ENCODE measurements at regions not wholly inside any gene's neighbourhood (a gene's known extent, or its start where the extent isn't known, plus 50 kb on each side); places are given as distances from the start of the nearest gene placed in this dataset.

- Histone ChIP-seq H3K36me3 (no peaks in the 10 kb centered on the region), H3K4me1 (no peaks in the 10 kb centered on the region), H3K4me3 (no peak overlapping the region), H3K27me3 (no peaks in the 10 kb centered on the region), H3K27ac (no peak overlapping the region), H3K9me3 (no peaks in the 10 kb centered on the region)
- in situ Hi-C loops (cut with MboI; ENCODE audit: low sequenced_read_pairs in 4 of 4), result no loop called here
- DNase-seq (no peak), ATAC-seq (no peak)
- TF ChIP-seq POLR2A (IDR thresholded peaks at IDR 0.05), result no peak
- TF ChIP-seq, protein P1, sequence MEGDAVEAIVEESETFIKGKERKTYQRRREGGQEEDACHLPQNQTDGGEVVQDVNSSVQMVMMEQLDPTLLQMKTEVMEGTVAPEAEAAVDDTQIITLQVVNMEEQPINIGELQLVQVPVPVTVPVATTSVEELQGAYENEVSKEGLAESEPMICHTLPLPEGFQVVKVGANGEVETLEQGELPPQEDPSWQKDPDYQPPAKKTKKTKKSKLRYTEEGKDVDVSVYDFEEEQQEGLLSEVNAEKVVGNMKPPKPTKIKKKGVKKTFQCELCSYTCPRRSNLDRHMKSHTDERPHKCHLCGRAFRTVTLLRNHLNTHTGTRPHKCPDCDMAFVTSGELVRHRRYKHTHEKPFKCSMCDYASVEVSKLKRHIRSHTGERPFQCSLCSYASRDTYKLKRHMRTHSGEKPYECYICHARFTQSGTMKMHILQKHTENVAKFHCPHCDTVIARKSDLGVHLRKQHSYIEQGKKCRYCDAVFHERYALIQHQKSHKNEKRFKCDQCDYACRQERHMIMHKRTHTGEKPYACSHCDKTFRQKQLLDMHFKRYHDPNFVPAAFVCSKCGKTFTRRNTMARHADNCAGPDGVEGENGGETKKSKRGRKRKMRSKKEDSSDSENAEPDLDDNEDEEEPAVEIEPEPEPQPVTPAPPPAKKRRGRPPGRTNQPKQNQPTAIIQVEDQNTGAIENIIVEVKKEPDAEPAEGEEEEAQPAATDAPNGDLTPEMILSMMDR (IDR thresholded peaks at IDR 0.05 in 4 of 5, conservative IDR thresholded peaks at IDR 0.05 in 1 of 5), result no peak
- intact Hi-C loops (cut with DNase I; ENCODE audit: low total_unique reads), result no loop called here
Measured at GRCh38 chr11:130808541-130808940, 107.7 kb downstream of the SNX19 start.

DNA sequence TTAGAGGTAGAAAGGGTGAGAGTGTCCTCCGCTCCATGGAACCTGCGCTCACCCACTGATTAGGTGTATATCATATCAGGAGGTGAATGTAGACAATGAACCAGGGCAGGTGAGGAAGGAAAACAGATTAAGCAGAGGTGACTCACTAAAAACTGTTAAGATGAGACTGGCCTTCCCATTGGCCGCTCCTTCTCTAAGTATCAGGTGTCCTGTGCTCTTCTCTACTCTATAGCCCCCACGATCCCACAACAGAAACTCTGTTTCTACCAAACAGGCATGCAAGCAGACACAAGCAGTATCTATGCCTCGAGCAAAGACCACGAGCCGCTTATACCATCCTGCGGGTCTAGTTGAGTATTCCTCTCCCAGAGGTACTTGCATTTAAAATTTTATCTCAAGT, 103.1 kb downstream of the SNX19 start:
- DNase-seq (no peak), ATAC-seq (no peak)
- in situ Hi-C loops (cut with MboI; ENCODE audit: low sequenced_read_pairs in 4 of 4) (no loop called here), intact Hi-C loops (cut with DNase I; ENCODE audit: low total_unique reads) (no loop called here)
- H3K36me3 ChIP-seq, result no peaks in the 10 kb centered on the region
- H3K9me3 ChIP-seq, result no peaks in the 10 kb centered on the region
- H3K4me3 ChIP-seq, result no peak overlapping the region
- TF ChIP-seq, protein P1 (IDR thresholded peaks at IDR 0.05 in 4 of 5, conservative IDR thresholded peaks at IDR 0.05 in 1 of 5), result no peak
- TF ChIP-seq POLR2A (IDR thresholded peaks at IDR 0.05), result no peak
- no peaks in the 10 kb centered on the region for H3K4me1 ChIP-seq
- no peaks in the 10 kb centered on the region for H3K27me3 ChIP-seq
- H3K27ac ChIP-seq, result no peak overlapping the region

DNA sequence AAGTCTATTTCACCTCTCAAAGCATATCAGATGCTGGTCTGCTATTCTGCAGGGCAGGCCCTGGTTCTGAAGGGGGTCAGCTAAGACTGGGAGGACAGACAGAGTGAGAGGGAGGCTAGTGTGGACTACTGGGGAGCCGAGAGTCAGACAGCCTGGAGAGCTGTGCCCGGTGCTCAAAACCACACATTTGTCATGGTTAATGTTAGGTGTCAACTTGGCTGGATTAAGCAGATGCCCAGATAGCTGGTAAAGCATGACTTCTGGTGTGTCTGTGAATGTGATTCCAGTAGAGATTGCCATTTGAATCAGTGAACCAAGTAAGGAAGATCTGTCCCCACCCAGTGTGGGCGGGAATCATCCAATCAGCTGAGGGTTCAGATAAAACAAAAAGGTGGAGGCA, 102.6 kb downstream of the SNX19 start:
- no peak overlapping the region for H3K4me3 ChIP-seq
- no peak for DNase-seq
- in situ Hi-C loops (cut with MboI; ENCODE audit: low sequenced_read_pairs in 4 of 4) (no loop called here), intact Hi-C loops (cut with DNase I; ENCODE audit: low total_unique reads) (no loop called here)
- no peak for TF ChIP-seq POLR2A (IDR thresholded peaks at IDR 0.05)
- TF ChIP-seq, protein P1 (IDR thresholded peaks at IDR 0.05 in 4 of 5, conservative IDR thresholded peaks at IDR 0.05 in 1 of 5), result no peak
- no peak overlapping the region for H3K27ac ChIP-seq
- H3K4me1 ChIP-seq, result no peaks in the 10 kb centered on the region
- H3K27me3 ChIP-seq, result no peaks in the 10 kb centered on the region
- no peaks in the 10 kb centered on the region for H3K9me3 ChIP-seq
- ATAC-seq, result no peak
- H3K36me3 ChIP-seq, result no peaks in the 10 kb centered on the region

GRCh38 chr11:130814440-130815096, 101.7 kb downstream of the SNX19 start:
- no peak for ATAC-seq
- no peak overlapping the region for H3K4me3 ChIP-seq
- no peak overlapping the region for H3K27ac ChIP-seq
- no peaks in the 10 kb centered on the region for H3K4me1 ChIP-seq
- no peak for TF ChIP-seq POLR2A (IDR thresholded peaks at IDR 0.05)
- TF ChIP-seq, protein P1 (IDR thresholded peaks at IDR 0.05 in 4 of 5, conservative IDR thresholded peaks at IDR 0.05 in 1 of 5), result no peak
- H3K36me3 ChIP-seq, result no peaks in the 10 kb centered on the region
- intact Hi-C loops (cut with DNase I; ENCODE audit: low total_unique reads) (loop anchor here (5.0 kb wide), 1 partner anchor 32 kb away; no protein-coding TSS in a partner anchor), in situ Hi-C loops (cut with MboI; ENCODE audit: low sequenced_read_pairs in 4 of 4) (no loop called here)
- H3K27me3 ChIP-seq, result no peaks in the 10 kb centered on the region
- no peak for DNase-seq
- H3K9me3 ChIP-seq, result no peaks in the 10 kb centered on the region

Data from gastrocnemius medialis (tissue), 4 donors.